ENCODE measurements at regions not wholly inside any gene's neighbourhood (a gene's known extent, or its start where the extent isn't known, plus 50 kb on each side); places are given as distances from the start of the nearest gene placed in this dataset.

DNA sequence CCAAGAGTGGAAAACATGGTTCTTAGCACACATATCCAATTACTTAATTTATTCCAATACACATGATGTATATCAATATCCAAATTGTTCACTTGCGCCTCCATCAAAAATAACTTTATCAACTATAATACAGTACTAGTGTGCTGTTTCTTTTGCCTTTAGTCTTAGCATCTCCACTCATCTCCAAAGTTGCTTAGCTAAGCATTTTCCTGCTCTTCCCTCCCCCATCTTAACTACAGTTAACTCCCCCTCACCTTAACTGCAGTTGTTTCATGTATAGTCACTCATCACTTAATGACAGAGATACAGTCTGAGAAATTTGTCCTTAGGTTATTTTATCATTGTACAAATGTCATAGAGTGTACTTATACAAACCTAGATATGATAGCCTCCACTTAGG lies 705.2 kb upstream of the LINC00305 start:
- no peaks in the 10 kb centered on the region for H4K20me1 ChIP-seq (ENCODE audit: insufficient read depth)
- no peak overlapping the region for H3K4me3 ChIP-seq (ENCODE audit: low read length)
- no peak overlapping the region for H3K27ac ChIP-seq (ENCODE audit: low read length)
- H3K9ac ChIP-seq (ENCODE audit: low read length), result no peak overlapping the region
- H3K36me3 ChIP-seq (ENCODE audit: insufficient read depth, low read length), result no peaks in the 10 kb centered on the region
- TF ChIP-seq MXI1 (conservative IDR thresholded peaks at IDR 0.05; ENCODE audit: poor library complexity, severe bottlenecking) (no peak), POLR2AphosphoS5 (IDR thresholded peaks at IDR 0.05) (no peak), TAF1 (IDR thresholded peaks at IDR 0.05; ENCODE audit: low read depth) (no peak), SMC3 (conservative IDR thresholded peaks at IDR 0.05; ENCODE audit: poor library complexity) (no peak), EP300 (conservative IDR thresholded peaks at IDR 0.05; ENCODE audit: poor library complexity, severe bottlenecking) (no peak), EZH2 (IDR thresholded peaks at IDR 0.05; ENCODE audit: borderline replicate concordance, insufficient read depth, low read length, poor library complexity, severe bottlenecking) (no peak), RAD21 (conservative IDR thresholded peaks at IDR 0.05) (no peak)
- TF ChIP-seq, protein P1, sequence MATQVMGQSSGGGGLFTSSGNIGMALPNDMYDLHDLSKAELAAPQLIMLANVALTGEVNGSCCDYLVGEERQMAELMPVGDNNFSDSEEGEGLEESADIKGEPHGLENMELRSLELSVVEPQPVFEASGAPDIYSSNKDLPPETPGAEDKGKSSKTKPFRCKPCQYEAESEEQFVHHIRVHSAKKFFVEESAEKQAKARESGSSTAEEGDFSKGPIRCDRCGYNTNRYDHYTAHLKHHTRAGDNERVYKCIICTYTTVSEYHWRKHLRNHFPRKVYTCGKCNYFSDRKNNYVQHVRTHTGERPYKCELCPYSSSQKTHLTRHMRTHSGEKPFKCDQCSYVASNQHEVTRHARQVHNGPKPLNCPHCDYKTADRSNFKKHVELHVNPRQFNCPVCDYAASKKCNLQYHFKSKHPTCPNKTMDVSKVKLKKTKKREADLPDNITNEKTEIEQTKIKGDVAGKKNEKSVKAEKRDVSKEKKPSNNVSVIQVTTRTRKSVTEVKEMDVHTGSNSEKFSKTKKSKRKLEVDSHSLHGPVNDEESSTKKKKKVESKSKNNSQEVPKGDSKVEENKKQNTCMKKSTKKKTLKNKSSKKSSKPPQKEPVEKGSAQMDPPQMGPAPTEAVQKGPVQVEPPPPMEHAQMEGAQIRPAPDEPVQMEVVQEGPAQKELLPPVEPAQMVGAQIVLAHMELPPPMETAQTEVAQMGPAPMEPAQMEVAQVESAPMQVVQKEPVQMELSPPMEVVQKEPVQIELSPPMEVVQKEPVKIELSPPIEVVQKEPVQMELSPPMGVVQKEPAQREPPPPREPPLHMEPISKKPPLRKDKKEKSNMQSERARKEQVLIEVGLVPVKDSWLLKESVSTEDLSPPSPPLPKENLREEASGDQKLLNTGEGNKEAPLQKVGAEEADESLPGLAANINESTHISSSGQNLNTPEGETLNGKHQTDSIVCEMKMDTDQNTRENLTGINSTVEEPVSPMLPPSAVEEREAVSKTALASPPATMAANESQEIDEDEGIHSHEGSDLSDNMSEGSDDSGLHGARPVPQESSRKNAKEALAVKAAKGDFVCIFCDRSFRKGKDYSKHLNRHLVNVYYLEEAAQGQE (IDR thresholded peaks at IDR 0.05; ENCODE audit: borderline replicate concordance), result no peak
- TF ChIP-seq, protein P2, sequence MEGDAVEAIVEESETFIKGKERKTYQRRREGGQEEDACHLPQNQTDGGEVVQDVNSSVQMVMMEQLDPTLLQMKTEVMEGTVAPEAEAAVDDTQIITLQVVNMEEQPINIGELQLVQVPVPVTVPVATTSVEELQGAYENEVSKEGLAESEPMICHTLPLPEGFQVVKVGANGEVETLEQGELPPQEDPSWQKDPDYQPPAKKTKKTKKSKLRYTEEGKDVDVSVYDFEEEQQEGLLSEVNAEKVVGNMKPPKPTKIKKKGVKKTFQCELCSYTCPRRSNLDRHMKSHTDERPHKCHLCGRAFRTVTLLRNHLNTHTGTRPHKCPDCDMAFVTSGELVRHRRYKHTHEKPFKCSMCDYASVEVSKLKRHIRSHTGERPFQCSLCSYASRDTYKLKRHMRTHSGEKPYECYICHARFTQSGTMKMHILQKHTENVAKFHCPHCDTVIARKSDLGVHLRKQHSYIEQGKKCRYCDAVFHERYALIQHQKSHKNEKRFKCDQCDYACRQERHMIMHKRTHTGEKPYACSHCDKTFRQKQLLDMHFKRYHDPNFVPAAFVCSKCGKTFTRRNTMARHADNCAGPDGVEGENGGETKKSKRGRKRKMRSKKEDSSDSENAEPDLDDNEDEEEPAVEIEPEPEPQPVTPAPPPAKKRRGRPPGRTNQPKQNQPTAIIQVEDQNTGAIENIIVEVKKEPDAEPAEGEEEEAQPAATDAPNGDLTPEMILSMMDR (IDR thresholded peaks at IDR 0.05; ENCODE audit: poor library complexity, severe bottlenecking), result no peak
- H3K27me3 ChIP-seq (ENCODE audit: insufficient read depth, low read depth, low read length), result no peaks in the 10 kb centered on the region
- no peak overlapping the region for H3K4me2 ChIP-seq (ENCODE audit: low read length)
- no peaks in the 10 kb centered on the region for H3K9me2 ChIP-seq (ENCODE audit: insufficient read depth, low read length)
- H3F3A ChIP-seq (ENCODE audit: insufficient read depth, low read length, poor library complexity, severe bottlenecking), result no peaks in the 10 kb centered on the region
- H2AFZ ChIP-seq (ENCODE audit: low read depth, low read length), result no peak overlapping the region
- H3K9me3 ChIP-seq (ENCODE audit: low read length), result no peaks in the 10 kb centered on the region
- no peaks in the 10 kb centered on the region for H3K79me2 ChIP-seq (replicated peaks; ENCODE audit: insufficient read depth, low read length)

DNA sequence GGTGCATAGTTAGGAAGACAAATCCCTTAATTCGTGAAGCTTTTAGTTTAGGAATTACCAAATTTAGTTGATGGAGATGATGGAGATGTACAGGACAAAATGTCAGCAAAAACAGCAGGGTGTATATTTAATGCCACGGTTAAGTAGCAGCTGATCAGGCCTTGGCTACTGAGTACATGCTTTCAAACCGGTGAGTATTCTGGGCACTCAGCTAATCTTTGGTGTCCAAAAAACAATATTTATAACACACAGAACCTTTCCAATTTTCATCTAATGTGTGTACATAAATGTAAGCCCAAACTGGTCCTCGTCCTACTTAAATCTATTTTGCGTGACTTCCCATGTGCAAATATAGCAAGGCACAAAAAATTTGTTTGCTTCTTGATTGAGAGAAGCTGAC lies 703.4 kb upstream of the LINC00305 start:
- Histone ChIP-seq H3K9me2 (ENCODE audit: insufficient read depth, low read length) (no peaks in the 10 kb centered on the region), H3K27ac (ENCODE audit: low read length) (no peak overlapping the region), H3K9ac (ENCODE audit: low read length) (no peak overlapping the region), H3K4me2 (ENCODE audit: low read length) (no peak overlapping the region), H3K4me3 (ENCODE audit: low read length) (no peak overlapping the region), H3F3A (ENCODE audit: insufficient read depth, low read length, poor library complexity, severe bottlenecking) (no peaks in the 10 kb centered on the region), H4K20me1 (ENCODE audit: insufficient read depth) (no peaks in the 10 kb centered on the region), H3K79me2 (replicated peaks; ENCODE audit: insufficient read depth, low read length) (no peaks in the 10 kb centered on the region), H3K36me3 (ENCODE audit: insufficient read depth, low read length) (no peaks in the 10 kb centered on the region), H3K27me3 (ENCODE audit: insufficient read depth, low read depth, low read length) (no peaks in the 10 kb centered on the region), H3K9me3 (ENCODE audit: low read length) (no peaks in the 10 kb centered on the region), H2AFZ (ENCODE audit: low read depth, low read length) (no peak overlapping the region)
- no peak for TF ChIP-seq POLR2AphosphoS5 (IDR thresholded peaks at IDR 0.05)
- no peak for TF ChIP-seq EP300 (conservative IDR thresholded peaks at IDR 0.05; ENCODE audit: poor library complexity, severe bottlenecking)
- TF ChIP-seq TAF1 (IDR thresholded peaks at IDR 0.05; ENCODE audit: low read depth), result no peak
- TF ChIP-seq, protein P1 (IDR thresholded peaks at IDR 0.05; ENCODE audit: borderline replicate concordance), result no peak
- TF ChIP-seq RAD21 (conservative IDR thresholded peaks at IDR 0.05), result no peak
- TF ChIP-seq, protein P2 (IDR thresholded peaks at IDR 0.05; ENCODE audit: poor library complexity, severe bottlenecking), result no peak
- TF ChIP-seq SMC3 (conservative IDR thresholded peaks at IDR 0.05; ENCODE audit: poor library complexity), result no peak
- no peak for TF ChIP-seq EZH2 (IDR thresholded peaks at IDR 0.05; ENCODE audit: borderline replicate concordance, insufficient read depth, low read length, poor library complexity, severe bottlenecking)
- TF ChIP-seq MXI1 (conservative IDR thresholded peaks at IDR 0.05; ENCODE audit: poor library complexity, severe bottlenecking), result no peak

Measured in neural cell (in vitro differentiated cells).